Right lobe of liver (tissue), 6 donors: ENCODE measurements at regions not wholly inside any gene's neighbourhood (a gene's known extent, or its start where the extent isn't known, plus 50 kb on each side); places are given as distances from the start of the nearest gene placed in this dataset.

Experiments
- ATAC-seq, 4 donors: fragments of 200-7000 bp; cut with Tn5 transposase; one replicate each; pipeline ENCODE4 v1.9.1; 2020; ENCODE audit warnings: mild to moderate bottlenecking in 4 of 4, moderate library complexity in 4 of 4
- DNase-seq, 3 donors: peaks; one replicate each; pipeline ENCODE4 v3.0.0-alpha.2; 2020
- H3K27ac ChIP-seq, 3 donors: fragments of 200-600 bp; one replicate each; pipeline ENCODE4 v1.8.0; 2022
- H3K27me3 ChIP-seq, 2 donors: fragments of 200-600 bp; one replicate each; pipeline ENCODE4 v1.8.0; 2022
- H3K36me3 ChIP-seq, 4 donors: fragments of 200-600 bp; sonication (generic) in 1 of 4; one replicate each; pipeline versions ENCODE4 v1.5.1 to v1.8.0; 2017 to 2022; ENCODE audit warnings: control low read depth in 1 of 4
- H3K4me1 ChIP-seq, 4 donors: fragments of 200-600 bp; sonication (generic) in 1 of 4; one replicate each; pipeline versions ENCODE4 v1.5.1 to v1.8.0; 2017 to 2022; ENCODE audit warnings: control low read depth in 1 of 4
- H3K4me3 ChIP-seq, 3 donors: fragments of 200-600 bp; one replicate each; pipeline ENCODE4 v1.8.0; 2022
- H3K9me3 ChIP-seq, 4 donors: fragments of 200-600 bp; sonication (generic) in 1 of 4; one replicate each; pipeline versions ENCODE4 v1.5.1 to v1.8.0; 2017 to 2022; ENCODE audit warnings: control low read depth in 1 of 4
- CTCF ChIP-seq, 4 donors: fragments of 200-600 bp in 3 of 4; fragments of 450-650 bp in 1 of 4; IDR thresholded peaks; one replicate each; pipeline versions ENCODE4 v1.5.1 to v1.8.0; 2016 to 2022; ENCODE audit warnings: antibody characterized with exemption in 4 of 4, mild to moderate bottlenecking in 2 of 4
- POLR2A ChIP-seq: fragments of 450-650 bp; IDR thresholded peaks from one replicate; pipeline ENCODE4 v1.6.1; 2017; ENCODE audit warnings: antibody characterized with exemption, mild to moderate bottlenecking
- WGBS: methylation state at CpG from one replicate; pipeline ENCODE4 v1.1.6; 2018; ENCODE audit warnings: low coverage, low lambda C conversion rate; ENCODE audit not compliant: insufficient coverage; ENCODE audit errors: missing lambda C conversion rate; 5-methylcytosine and 5-hydroxymethylcytosine counted together
- intact Hi-C, 2 donors: fragments of 100-400 bp; cut with DNase I; formaldehyde crosslinking; loops; one replicate each; pipeline versions ENCODE4 v1.11.2 to v1.14.1; 2022
- donor health status: DM: no; HTN: yes; CAD: no.
- donor health status: DM: no; HTN: no; CAD: no.
- donor health status: DM: no; HTN: no; CAD: no.
- donor health status: DM: no; HTN: yes; CAD: no.
- donor health status: DM: no; HTN: yes; CAD: no.

GRCh38 chr20:10924644-10925201 lies 250.9 kb upstream of the JAG1 start:
- Histone ChIP-seq H3K27ac (no peak overlapping the region), H3K36me3 (no peaks in the 10 kb centered on the region), H3K4me3 (no peak overlapping the region), H3K27me3 (no peaks in the 10 kb centered on the region), H3K9me3 (no peaks in the 10 kb centered on the region), H3K4me1 (no peaks in the 10 kb centered on the region)
- no peak for DNase-seq
- intact Hi-C loops, result no loop called here
- TF ChIP-seq POLR2A, result no peak
- TF ChIP-seq CTCF (IDR thresholded peaks at IDR 0.05), result no peak
- no peak for ATAC-seq
- WGBS, result 50% methylated on average over 1 of the region's 1 CpG

- Histone ChIP-seq H3K4me3 (no peak overlapping the region), H3K9me3 (no peaks in the 10 kb centered on the region), H3K36me3 (no peaks in the 10 kb centered on the region), H3K27ac (no peak overlapping the region), H3K4me1 (no peaks in the 10 kb centered on the region), H3K27me3 (no peaks in the 10 kb centered on the region)
- intact Hi-C loops, result no loop called here
- DNase-seq, result no peak
- 51% methylated on average over 3 of the region's 3 CpGs for WGBS
- no peak for TF ChIP-seq CTCF (IDR thresholded peaks at IDR 0.05)
- TF ChIP-seq POLR2A, result no peak
- ATAC-seq, result peak in 1 of 4 donors; percentile 72
Observed at GRCh38 chr20:10925767-10926166, 252.0 kb upstream of the JAG1 start.

- WGBS, result 76% methylated on average over 4 of the region's 5 CpGs
- intact Hi-C loops, result no loop called here
- no peak for ATAC-seq
- no peaks in the 10 kb centered on the region for H3K36me3 ChIP-seq
- DNase-seq, result no peak
- H3K4me3 ChIP-seq, result no peak overlapping the region
- H3K27me3 ChIP-seq, result no peaks in the 10 kb centered on the region
- H3K4me1 ChIP-seq, result no peaks in the 10 kb centered on the region
- TF ChIP-seq POLR2A, result no peak
- TF ChIP-seq CTCF (IDR thresholded peaks at IDR 0.05), result no peak
- no peaks in the 10 kb centered on the region for H3K9me3 ChIP-seq
- no peak overlapping the region for H3K27ac ChIP-seq
Observed at GRCh38 chr20:10927011-10927583, 253.3 kb upstream of the JAG1 start.

GRCh38 chr20:10927936-10928840 lies 254.4 kb upstream of the JAG1 start:
- H3K4me1 ChIP-seq, result no peaks in the 10 kb centered on the region
- no peak overlapping the region for H3K4me3 ChIP-seq
- no peaks in the 10 kb centered on the region for H3K27me3 ChIP-seq
- no peaks in the 10 kb centered on the region for H3K36me3 ChIP-seq
- no peaks in the 10 kb centered on the region for H3K9me3 ChIP-seq
- ATAC-seq (no peak), DNase-seq (no peak)
- WGBS, result 62% methylated on average over 11 of the region's 11 CpGs
- intact Hi-C loops, result no loop called here
- TF ChIP-seq POLR2A (no peak), CTCF (IDR thresholded peaks at IDR 0.05) (no peak)
- H3K27ac ChIP-seq, result no peak overlapping the region
